ENCODE measurements at regions not wholly inside any gene's neighbourhood (a gene's known extent, or its start where the extent isn't known, plus 50 kb on each side); places are given as distances from the start of the nearest gene placed in this dataset.

DNA sequence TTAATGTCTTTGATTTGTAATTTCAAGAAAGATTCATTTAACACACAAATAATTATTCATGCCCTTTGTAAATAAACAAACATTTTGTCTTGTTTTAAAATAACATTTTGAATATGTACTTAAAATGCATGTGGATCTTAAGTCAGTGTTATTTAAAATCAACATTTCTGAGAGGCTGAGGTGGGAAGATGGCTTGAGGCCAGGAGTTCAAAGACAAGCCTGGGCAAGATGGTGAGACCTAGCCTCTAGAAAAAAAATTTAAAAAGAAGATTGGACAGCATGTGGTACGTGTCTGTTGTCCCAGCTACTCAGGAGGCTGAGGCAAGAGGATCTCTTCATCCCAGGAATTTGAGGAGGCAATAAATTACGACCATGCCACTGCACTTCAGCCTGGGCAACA, 1268.2 kb downstream of the SLITRK1 start:
- Histone ChIP-seq H3K27me3 (ENCODE audit: control insufficient read depth in 2 of 2, insufficient read depth in 2 of 2, low read length in 2 of 2) (no peaks in the 10 kb centered on the region), H3K4me2 (ENCODE audit: insufficient read depth, low read length) (no peak overlapping the region), H3K4me1 (ENCODE audit: control insufficient read depth, extremely low read depth, insufficient read depth, low read length) (no peaks in the 10 kb centered on the region), H3K79me2 (ENCODE audit: control insufficient read depth, insufficient read depth, low read length) (no peaks in the 10 kb centered on the region), H2AFZ (ENCODE audit: low read depth, low read length) (no peak overlapping the region), H3K9me1 (replicated peaks; ENCODE audit: control insufficient read depth, extremely low read depth, insufficient read depth, low read length) (no peaks in the 10 kb centered on the region), H4K20me1 (replicated peaks; ENCODE audit: control insufficient read depth, extremely low read depth, insufficient read depth, low read length) (no peaks in the 10 kb centered on the region), H3K36me3 (ENCODE audit: control insufficient read depth in 2 of 2, extremely low read depth in 1 of 2, insufficient read depth in 2 of 2, low read length in 2 of 2) (no peaks in the 10 kb centered on the region), H3K9ac (replicated peaks; ENCODE audit: extremely low read depth, insufficient read depth, low read length) (no peak overlapping the region), H3K27ac (ENCODE audit: insufficient read depth, low read depth, low read length) (no peak overlapping the region), H3K4me3 (replicated peaks in 1 of 3; ENCODE audit: insufficient read depth in 1 of 3, low read depth in 1 of 3, low read length in 3 of 3) (no peak overlapping the region), H3K9me3 (replicated peaks; ENCODE audit: control insufficient read depth, insufficient read depth, low read length) (peaks cover 2% of the 10 kb centered on the region)
- dilution Hi-C loops (cut with MboI; ENCODE audit: extremely low pct_ligation_motif_present, low sequenced_read_pairs) (no loop called here), intact Hi-C loops (cut with micrococcal nuclease) (no loop called here)
- CTCF ChIA-PET = no interaction called here
- BruUV-seq (replicated peaks) = no TSS peak
- DNase-seq (ENCODE audit: low read depth, low spot score) = no peak
- POLR2A ChIA-PET = no interaction called here
- FAIRE-seq = no peak
- no peak for TF ChIP-seq EZH2 (IDR thresholded peaks at IDR 0.05; ENCODE audit: borderline replicate concordance, low read depth, low read length, severe bottlenecking)
- TF ChIP-seq, protein P1, sequence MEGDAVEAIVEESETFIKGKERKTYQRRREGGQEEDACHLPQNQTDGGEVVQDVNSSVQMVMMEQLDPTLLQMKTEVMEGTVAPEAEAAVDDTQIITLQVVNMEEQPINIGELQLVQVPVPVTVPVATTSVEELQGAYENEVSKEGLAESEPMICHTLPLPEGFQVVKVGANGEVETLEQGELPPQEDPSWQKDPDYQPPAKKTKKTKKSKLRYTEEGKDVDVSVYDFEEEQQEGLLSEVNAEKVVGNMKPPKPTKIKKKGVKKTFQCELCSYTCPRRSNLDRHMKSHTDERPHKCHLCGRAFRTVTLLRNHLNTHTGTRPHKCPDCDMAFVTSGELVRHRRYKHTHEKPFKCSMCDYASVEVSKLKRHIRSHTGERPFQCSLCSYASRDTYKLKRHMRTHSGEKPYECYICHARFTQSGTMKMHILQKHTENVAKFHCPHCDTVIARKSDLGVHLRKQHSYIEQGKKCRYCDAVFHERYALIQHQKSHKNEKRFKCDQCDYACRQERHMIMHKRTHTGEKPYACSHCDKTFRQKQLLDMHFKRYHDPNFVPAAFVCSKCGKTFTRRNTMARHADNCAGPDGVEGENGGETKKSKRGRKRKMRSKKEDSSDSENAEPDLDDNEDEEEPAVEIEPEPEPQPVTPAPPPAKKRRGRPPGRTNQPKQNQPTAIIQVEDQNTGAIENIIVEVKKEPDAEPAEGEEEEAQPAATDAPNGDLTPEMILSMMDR (IDR thresholded peaks at IDR 0.05; ENCODE audit: extremely low read depth in 1 of 2, insufficient read depth in 1 of 2, low read depth in 1 of 2, low read length in 2 of 2) = no peak
- no peak for TF ChIP-seq MYC (IDR thresholded peaks at IDR 0.05; ENCODE audit: low read depth, low read length)
- no peak for TF ChIP-seq POLR2A (IDR thresholded peaks at IDR 0.05; ENCODE audit: low read depth, low read length)
- no peak for TF ChIP-seq JUN (IDR thresholded peaks at IDR 0.05; ENCODE audit: borderline replicate concordance, insufficient read depth, insufficient read length, low read depth)

DNA sequence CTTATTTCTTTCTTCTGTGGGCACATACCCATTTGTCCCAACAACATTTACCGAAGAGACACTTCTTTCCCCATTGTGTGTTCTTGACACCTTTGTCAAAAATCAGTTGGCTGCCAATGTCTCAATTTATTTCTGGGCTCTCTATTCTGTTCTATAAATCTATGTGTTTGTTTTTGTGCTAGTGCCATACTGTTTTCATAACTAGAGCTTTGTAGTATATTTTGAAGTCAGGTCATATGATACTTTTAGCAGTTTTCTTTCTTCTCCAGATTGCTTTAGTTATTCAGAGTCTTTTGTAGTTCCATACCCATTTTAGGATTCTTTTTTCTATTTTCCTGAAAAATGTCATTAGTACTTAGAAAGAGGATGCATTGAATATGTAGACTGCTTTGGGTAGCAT, 1276.3 kb downstream of the SLITRK1 start:
- CTCF ChIA-PET = no interaction called here
- Histone ChIP-seq H3K9me1 (replicated peaks; ENCODE audit: control insufficient read depth, extremely low read depth, insufficient read depth, low read length) (no peaks in the 10 kb centered on the region), H2AFZ (ENCODE audit: low read depth, low read length) (no peak overlapping the region), H3K9me3 (replicated peaks; ENCODE audit: control insufficient read depth, insufficient read depth, low read length) (peaks cover 8% of the 10 kb centered on the region), H3K27me3 (ENCODE audit: control insufficient read depth in 2 of 2, insufficient read depth in 2 of 2, low read length in 2 of 2) (no peaks in the 10 kb centered on the region), H3K9ac (replicated peaks; ENCODE audit: extremely low read depth, insufficient read depth, low read length) (no peak overlapping the region), H4K20me1 (replicated peaks; ENCODE audit: control insufficient read depth, extremely low read depth, insufficient read depth, low read length) (no peaks in the 10 kb centered on the region), H3K4me3 (replicated peaks in 1 of 3; ENCODE audit: insufficient read depth in 1 of 3, low read depth in 1 of 3, low read length in 3 of 3) (no peak overlapping the region), H3K4me1 (ENCODE audit: control insufficient read depth, extremely low read depth, insufficient read depth, low read length) (no peaks in the 10 kb centered on the region), H3K36me3 (ENCODE audit: control insufficient read depth in 2 of 2, extremely low read depth in 1 of 2, insufficient read depth in 2 of 2, low read length in 2 of 2) (no peaks in the 10 kb centered on the region), H3K79me2 (ENCODE audit: control insufficient read depth, insufficient read depth, low read length) (no peaks in the 10 kb centered on the region), H3K27ac (ENCODE audit: insufficient read depth, low read depth, low read length) (no peak overlapping the region), H3K4me2 (ENCODE audit: insufficient read depth, low read length) (no peak overlapping the region)
- intact Hi-C loops (cut with micrococcal nuclease) (no loop called here), dilution Hi-C loops (cut with MboI; ENCODE audit: extremely low pct_ligation_motif_present, low sequenced_read_pairs) (no loop called here)
- POLR2A ChIA-PET = no interaction called here
- no TSS peak for BruUV-seq (replicated peaks)
- TF ChIP-seq JUN (IDR thresholded peaks at IDR 0.05; ENCODE audit: borderline replicate concordance, insufficient read depth, insufficient read length, low read depth) (no peak), EZH2 (IDR thresholded peaks at IDR 0.05; ENCODE audit: borderline replicate concordance, low read depth, low read length, severe bottlenecking) (no peak), MYC (IDR thresholded peaks at IDR 0.05; ENCODE audit: low read depth, low read length) (no peak), GATA2 (IDR thresholded peaks at IDR 0.05; ENCODE audit: insufficient read depth, insufficient read length, low read depth, low read length) (no peak), POLR2A (IDR thresholded peaks at IDR 0.05; ENCODE audit: low read depth, low read length) (no peak), FOS (IDR thresholded peaks at IDR 0.05; ENCODE audit: borderline replicate concordance, insufficient read depth, low read length) (no peak), POLR2AphosphoS5 (IDR thresholded peaks at IDR 0.05; ENCODE audit: insufficient read depth, low read depth, low read length) (no peak)
- TF ChIP-seq, protein P1 (IDR thresholded peaks at IDR 0.05; ENCODE audit: extremely low read depth in 1 of 2, insufficient read depth in 1 of 2, low read depth in 1 of 2, low read length in 2 of 2) = no peak
- TF ChIP-seq, protein P2, sequence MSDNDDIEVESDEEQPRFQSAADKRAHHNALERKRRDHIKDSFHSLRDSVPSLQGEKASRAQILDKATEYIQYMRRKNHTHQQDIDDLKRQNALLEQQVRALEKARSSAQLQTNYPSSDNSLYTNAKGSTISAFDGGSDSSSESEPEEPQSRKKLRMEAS (IDR thresholded peaks at IDR 0.05; ENCODE audit: insufficient read depth, insufficient read length) = no peak
- DNase-seq (ENCODE audit: low read depth, low spot score) (no peak), FAIRE-seq (no peak)

All from endothelial cell of umbilical vein (primary cell).